Smooth muscle cell (in vitro differentiated cells): ENCODE measurements at regions not wholly inside any gene's neighbourhood (a gene's known extent, or its start where the extent isn't known, plus 50 kb on each side); places are given as distances from the start of the nearest gene placed in this dataset.

Source experiments
- DNase-seq: peaks from one replicate; lab custom pipeline; 2025; ENCODE audit not compliant: unreplicated experiment; lab: John Stamatoyannopoulos, UW
- H2AFZ ChIP-seq: fragments of 200-600 bp; sonication (generic); 2 replicates; pipeline ENCODE4 v1.6.0; 2016; ENCODE audit warnings: antibody characterized with exemption, low read depth, mild to moderate bottlenecking
- H3F3A ChIP-seq: fragments of 200-600 bp; sonication (generic); 2 replicates; pipeline ENCODE4 v1.6.0; 2017; ENCODE audit warnings: antibody characterized with exemption, low read depth
- H3K27ac ChIP-seq: fragments of 200-600 bp; sonication (generic); 2 replicates; pipeline ENCODE4 v1.5.1; 2016; ENCODE audit warnings: low read depth, mild to moderate bottlenecking
- H3K27me3 ChIP-seq: fragments of 200-600 bp; sonication (generic); 2 replicates; pipeline ENCODE4 v1.6.1; 2016; ENCODE audit warnings: low read depth, mild to moderate bottlenecking
- H3K36me3 ChIP-seq: fragments of 200-600 bp; sonication (generic); 2 replicates; pipeline ENCODE4 v1.5.1; 2016; ENCODE audit warnings: low read depth
- H3K4me1 ChIP-seq: fragments of 200-600 bp; sonication (generic); 2 replicates; pipeline ENCODE4 v1.5.1; 2016; ENCODE audit warnings: low read depth
- H3K4me2 ChIP-seq: fragments of 200-600 bp; sonication (generic); 2 replicates; pipeline ENCODE4 v1.6.0; 2016; ENCODE audit warnings: mild to moderate bottlenecking
- H3K4me3 ChIP-seq: fragments of 200-600 bp; sonication (generic); 2 replicates; pipeline ENCODE4 v1.5.1; 2016; ENCODE audit warnings: mild to moderate bottlenecking
- H3K79me2 ChIP-seq: fragments of 200-600 bp; sonication (generic); 2 replicates; pipeline ENCODE4 v1.6.0; 2016; ENCODE audit warnings: low read depth, mild to moderate bottlenecking
- H3K9ac ChIP-seq: fragments of 200-600 bp; sonication (generic); 2 replicates; pipeline ENCODE4 v1.6.0; 2016; ENCODE audit warnings: low read depth
- H3K9me3 ChIP-seq: fragments of 200-600 bp; sonication (generic); replicated peaks from 2 replicates; pipeline ENCODE4 v1.5.1; 2016; ENCODE audit warnings: low read depth
- H4K20me1 ChIP-seq: fragments of 200-600 bp; sonication (generic); 2 replicates; pipeline ENCODE4 v1.6.0; 2016; ENCODE audit warnings: low read depth
- WGBS: methylation state at CpG from one replicate; pipeline ENCODE4 v1.1.7; 2016; ENCODE audit warnings: low lambda C conversion rate; 5-methylcytosine and 5-hydroxymethylcytosine counted together
- TF ChIP-seq, protein P1 (sequence below): fragments of 200-600 bp; sonication (generic); IDR thresholded peaks from 2 replicates; pipeline ENCODE4 v1.5.1; 2017; ENCODE audit warnings: borderline replicate concordance, mild to moderate bottlenecking, antibody characterized with exemption; ENCODE audit not compliant: insufficient read depth, poor library complexity, severe bottlenecking

DNA sequence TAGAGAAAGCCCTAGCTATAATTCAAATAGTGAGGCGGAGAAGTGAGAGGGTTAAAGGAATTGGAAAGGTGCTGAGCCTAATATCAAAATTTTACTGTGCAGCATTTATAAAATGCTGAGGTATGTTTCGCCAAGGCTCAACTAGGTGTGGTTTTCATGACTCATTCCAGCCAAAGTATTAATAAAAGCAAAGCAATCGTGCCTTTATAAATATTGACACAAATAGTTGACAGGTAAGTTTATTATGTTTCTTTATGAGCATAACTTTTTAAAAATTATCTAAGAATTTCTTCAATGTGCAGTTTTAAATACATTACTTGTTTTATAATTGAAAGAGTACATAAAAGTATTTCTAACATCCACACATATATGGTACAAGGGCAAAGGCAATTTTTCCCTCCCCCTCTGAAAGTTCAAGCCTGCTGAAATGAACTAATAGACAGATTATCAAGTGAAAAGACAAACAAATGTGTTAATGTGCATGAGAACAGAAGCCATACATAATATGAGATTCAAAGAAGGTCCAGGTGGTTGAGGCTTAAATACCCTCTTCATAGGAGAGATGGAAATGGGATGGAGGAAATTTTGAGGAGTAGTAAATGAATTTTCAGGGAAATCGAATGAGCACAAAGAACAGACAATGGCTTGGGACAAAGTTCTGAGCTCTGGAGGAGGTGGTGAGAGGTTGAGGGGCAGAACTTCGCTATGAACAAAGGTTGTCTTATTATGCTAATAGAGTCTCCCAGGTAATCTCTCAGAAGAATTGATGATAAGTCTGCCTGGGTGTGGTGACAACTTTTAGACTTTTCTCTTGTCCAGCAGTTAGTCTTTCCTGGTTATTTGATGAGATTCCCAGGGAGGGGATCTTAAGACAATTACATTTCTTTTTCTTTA is 326.5 kb downstream of the BUD13 start:
- 50% methylated on average over 5 of the region's 5 CpGs for WGBS
- H3K4me1 ChIP-seq, result peaks cover 11% of the 10 kb centered on the region
- no peak overlapping the region for H3K4me3 ChIP-seq
- peaks cover 2% of the 10 kb centered on the region for H3K9me3 ChIP-seq
- no peaks in the 10 kb centered on the region for H3K36me3 ChIP-seq
- no peak overlapping the region for H2AFZ ChIP-seq
- no peaks in the 10 kb centered on the region for H3F3A ChIP-seq
- TF ChIP-seq, protein P1, sequence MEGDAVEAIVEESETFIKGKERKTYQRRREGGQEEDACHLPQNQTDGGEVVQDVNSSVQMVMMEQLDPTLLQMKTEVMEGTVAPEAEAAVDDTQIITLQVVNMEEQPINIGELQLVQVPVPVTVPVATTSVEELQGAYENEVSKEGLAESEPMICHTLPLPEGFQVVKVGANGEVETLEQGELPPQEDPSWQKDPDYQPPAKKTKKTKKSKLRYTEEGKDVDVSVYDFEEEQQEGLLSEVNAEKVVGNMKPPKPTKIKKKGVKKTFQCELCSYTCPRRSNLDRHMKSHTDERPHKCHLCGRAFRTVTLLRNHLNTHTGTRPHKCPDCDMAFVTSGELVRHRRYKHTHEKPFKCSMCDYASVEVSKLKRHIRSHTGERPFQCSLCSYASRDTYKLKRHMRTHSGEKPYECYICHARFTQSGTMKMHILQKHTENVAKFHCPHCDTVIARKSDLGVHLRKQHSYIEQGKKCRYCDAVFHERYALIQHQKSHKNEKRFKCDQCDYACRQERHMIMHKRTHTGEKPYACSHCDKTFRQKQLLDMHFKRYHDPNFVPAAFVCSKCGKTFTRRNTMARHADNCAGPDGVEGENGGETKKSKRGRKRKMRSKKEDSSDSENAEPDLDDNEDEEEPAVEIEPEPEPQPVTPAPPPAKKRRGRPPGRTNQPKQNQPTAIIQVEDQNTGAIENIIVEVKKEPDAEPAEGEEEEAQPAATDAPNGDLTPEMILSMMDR, result no peak
- no peaks in the 10 kb centered on the region for H3K79me2 ChIP-seq
- H3K4me2 ChIP-seq, result no peak overlapping the region
- no peak overlapping the region for H3K27ac ChIP-seq
- H4K20me1 ChIP-seq, result no peaks in the 10 kb centered on the region
- no peak for DNase-seq
- peaks cover 16% of the 10 kb centered on the region for H3K27me3 ChIP-seq
- no peak overlapping the region for H3K9ac ChIP-seq

GRCh38 chr11:116445108-116446047 is 327.4 kb downstream of the BUD13 start:
- 49% methylated on average over 6 of the region's 6 CpGs for WGBS
- H3K27ac ChIP-seq, result no peak overlapping the region
- no peak for DNase-seq

GRCh38 chr11:116442238-116442752 is 330.5 kb downstream of the BUD13 start:
- DNase-seq, result no peak
- Histone ChIP-seq H3K9me3 (no peaks in the 10 kb centered on the region), H3K9ac (no peak overlapping the region), H4K20me1 (no peaks in the 10 kb centered on the region), H3K27ac (no peak overlapping the region), H3K4me3 (no peak overlapping the region), H3K79me2 (no peaks in the 10 kb centered on the region), H3K4me2 (no peak overlapping the region), H3K36me3 (no peaks in the 10 kb centered on the region), H2AFZ (no peak overlapping the region), H3K4me1 (peaks cover 11% of the 10 kb centered on the region), H3F3A (no peaks in the 10 kb centered on the region), H3K27me3 (peaks cover 14% of the 10 kb centered on the region)
- TF ChIP-seq, protein P1, result no peak

More at GRCh38 chr11:116445108-116446047, 327.4 kb downstream of the BUD13 start:
- no peak overlapping the region for H3K4me2 ChIP-seq
- no peaks in the 10 kb centered on the region for H3F3A ChIP-seq
- H4K20me1 ChIP-seq, result no peaks in the 10 kb centered on the region
- TF ChIP-seq, protein P1, result no peak
- H3K36me3 ChIP-seq, result no peaks in the 10 kb centered on the region
- H3K9me3 ChIP-seq, result no peaks in the 10 kb centered on the region
- no peak overlapping the region for H3K9ac ChIP-seq
- no peak overlapping the region for H2AFZ ChIP-seq
- no peak overlapping the region for H3K4me3 ChIP-seq
- H3K79me2 ChIP-seq, result no peaks in the 10 kb centered on the region
- peaks cover 11% of the 10 kb centered on the region for H3K4me1 ChIP-seq
- peaks cover 16% of the 10 kb centered on the region for H3K27me3 ChIP-seq
